K562 (cell line): ENCODE measurements at regions not wholly inside any gene's neighbourhood (a gene's known extent, or its start where the extent isn't known, plus 50 kb on each side); places are given as distances from the start of the nearest gene placed in this dataset.

Experiments used
- ATAC-seq: fragments of 200-7000 bp; cut with Tn5 transposase; 3 replicates; pipeline ENCODE4 v1.9.1; 2020; ENCODE audit warnings: moderate library complexity
- BruUV-seq: library from RNA; stranded (reverse); fragments of 400-500 nt; replicated peaks from 2 replicates; lab custom pipeline; 2021; lab: Mats Ljungman, UMichigan
- CTCF ChIA-PET: fragments of 300-600 bp; formaldehyde crosslinking; extraction: SDS; loops from one replicate; lab custom pipeline; 2021; ENCODE audit warnings: low intra/inter-chr PET ratio; lab: Yijun Ruan, JAX
- POLR2A ChIA-PET: fragments of 300-600, 350-650 bp; sonication (Branson Sonifier 250); formaldehyde crosslinking; extraction: SDS; loops from one replicate; lab custom pipeline; 2021; ENCODE audit warnings: antibody characterized with exemption, inconsistent platforms; lab: Yijun Ruan, JAX
- DNase-seq, 4 experiments: peaks; one replicate each; pipeline versions ENCODE4 v3.0.0 to v3.0.0-alpha.2; 2011 to 2018; ENCODE audit warnings: low spot score in 3 of 4, mixed read lengths in 3 of 4; ENCODE audit errors: extremely low read depth in 1 of 4
- FAIRE-seq: peaks from 2 replicates; lab custom pipeline; 2011; peaks lifted over from hg19 to GRCh38; lab: Jason Lieb, UNC
- H2AFZ ChIP-seq: 2 replicates; pipeline ENCODE4 v1.6.0; 2011; ENCODE audit warnings: low read depth, low read length, control low read depth, inconsistent platforms
- H3K27ac ChIP-seq: fragments of 200-600 bp; 3 replicates; pipeline ENCODE4 v1.8.0; 2011; ENCODE audit warnings: low read depth, mild to moderate bottlenecking, control low read depth, inconsistent platforms, low read length, moderate library complexity, mixed read lengths; ENCODE audit errors: extremely low read depth
- H3K27me3 ChIP-seq, 2 experiments: fragments of 300-600 bp in 1 of 2; 2 replicates in 1 of 2; 3 replicates in 1 of 2; pipeline versions ENCODE4 v1.6.0 to v1.8.0; 2011; ENCODE audit warnings: inconsistent platforms in 2 of 2, low read length in 2 of 2, mild to moderate bottlenecking in 1 of 2, mixed read lengths in 1 of 2, moderate library complexity in 1 of 2; ENCODE audit not compliant: control insufficient read depth in 2 of 2, insufficient read depth in 2 of 2
- H3K36me3 ChIP-seq: fragments of 300-600 bp; 3 replicates; pipeline ENCODE4 v1.8.0; 2011; ENCODE audit warnings: mild to moderate bottlenecking, low read length, inconsistent platforms; ENCODE audit not compliant: control insufficient read depth, insufficient read depth
- H3K4me1 ChIP-seq, 2 experiments: fragments of 200-600 bp in 1 of 2; replicated peaks in 1 of 2; 2 replicates in 1 of 2; 3 replicates in 1 of 2; pipeline versions ENCODE4 v1.5.1 to v1.8.0; 2011; ENCODE audit warnings: inconsistent platforms in 2 of 2, low read length in 2 of 2, mild to moderate bottlenecking in 1 of 2, mixed read lengths in 1 of 2, moderate library complexity in 1 of 2; ENCODE audit not compliant: control insufficient read depth in 2 of 2, insufficient read depth in 2 of 2
- H3K4me2 ChIP-seq: 2 replicates; pipeline ENCODE4 v1.6.1; 2011; ENCODE audit warnings: low read length, control low read depth, inconsistent platforms, mixed read lengths; ENCODE audit not compliant: insufficient read depth
- H3K4me3 ChIP-seq: fragments of 200-600 bp; sonication (generic), shearing (Covaris generic); 2 replicates; pipeline ENCODE4 v1.5.1; 2016; ENCODE audit warnings: control low read depth, inconsistent platforms
- H3K79me2 ChIP-seq: fragments of 200-600 bp; 3 replicates; pipeline ENCODE4 v1.8.0; 2011; ENCODE audit warnings: low read length, inconsistent platforms; ENCODE audit not compliant: control insufficient read depth, insufficient read depth
- H3K9ac ChIP-seq, 2 experiments: 2 replicates each; pipeline versions ENCODE4 v1.6.0 to v1.6.1; 2011; ENCODE audit warnings: low read depth in 2 of 2, low read length in 2 of 2, control low read depth in 1 of 2, inconsistent platforms in 1 of 2, mild to moderate bottlenecking in 1 of 2, mixed read lengths in 1 of 2; ENCODE audit not compliant: insufficient read depth in 1 of 2
- H3K9me1 ChIP-seq: one replicate; pipeline ENCODE4 v1.6.0; 2011; ENCODE audit warnings: inconsistent platforms, mild to moderate bottlenecking, low read length, moderate library complexity; ENCODE audit not compliant: control insufficient read depth, insufficient read depth
- H3K9me3 ChIP-seq: replicated peaks from 2 replicates; pipeline ENCODE4 v1.5.1; 2011; ENCODE audit warnings: low read depth, low read length, inconsistent platforms; ENCODE audit not compliant: control insufficient read depth, insufficient read depth
- H4K20me1 ChIP-seq: replicated peaks from 2 replicates; pipeline ENCODE4 v1.6.1; 2011; ENCODE audit warnings: low read length, inconsistent platforms, mixed read lengths; ENCODE audit not compliant: control insufficient read depth, insufficient read depth
- ARID1B ChIP-seq: fragments of 450-650 bp; IDR thresholded peaks from 2 replicates; pipeline ENCODE4 v1.6.1; 2016; ENCODE audit warnings: antibody characterized with exemption, mild to moderate bottlenecking, inconsistent platforms
- BHLHE40 ChIP-seq: IDR thresholded peaks from 2 replicates; pipeline ENCODE4 v1.6.1; 2011; ENCODE audit warnings: low read length, improper control_type of control experiment
- FOXJ3 ChIP-seq: sonication (generic); formaldehyde crosslinking; IDR thresholded peaks from 2 replicates; pipeline ENCODE4 v1.4.0; 2020; ENCODE audit warnings: mild to moderate bottlenecking, missing genetic modification reagents
- MECOM ChIP-seq: fragments of 250-450 bp; sonication (Bioruptor Pico); IDR thresholded peaks from 2 replicates; pipeline ENCODE4 v1.8.0; 2022; ENCODE audit warnings: inconsistent platforms
- PRPF4 ChIP-seq: fragments of 200-400 bp; formaldehyde crosslinking; IDR thresholded peaks from one replicate; pipeline ENCODE4 v1.6.1; 2017; ENCODE audit warnings: low read length, low read depth, mild to moderate bottlenecking; ENCODE audit not compliant: insufficient read depth, poor library complexity, severe bottlenecking
- PYGO2 ChIP-seq: fragments of 450-650 bp; IDR thresholded peaks from 2 replicates; pipeline ENCODE4 v1.6.1; 2016; ENCODE audit warnings: mild to moderate bottlenecking, missing genetic modification characterization, moderate library complexity, missing compliant biosample characterization
- RFX1 ChIP-seq: fragments of 450-650 bp; IDR thresholded peaks from 2 replicates; pipeline ENCODE4 v1.6.1; 2016; ENCODE audit warnings: mild to moderate bottlenecking, moderate library complexity
- SIN3A ChIP-seq, 2 experiments: fragments of 150-350 bp in 1 of 2; IDR thresholded peaks; 2 replicates each; pipeline ENCODE4 v1.6.1; 2011 to 2016; ENCODE audit warnings: borderline replicate concordance in 2 of 2, low read depth in 2 of 2, low read length in 2 of 2, mild to moderate bottlenecking in 2 of 2, moderate library complexity in 2 of 2; ENCODE audit not compliant: control insufficient read depth in 1 of 2
- SRF ChIP-seq, 2 experiments: fragments of 250-450, 450-650 bp in 1 of 2; sonication (Bioruptor Pico) in 1 of 2; sonication (generic) in 1 of 2; formaldehyde crosslinking; IDR thresholded peaks; 2 replicates each; pipeline versions ENCODE4 v1.5.0 to v1.5.1; 2020 to 2022; ENCODE audit warnings: mild to moderate bottlenecking in 1 of 2, missing genetic modification reagents in 1 of 2
- TAF1 ChIP-seq: IDR thresholded peaks from 2 replicates; pipeline ENCODE4 v1.6.1; 2011; ENCODE audit warnings: mild to moderate bottlenecking, low read length, moderate library complexity; ENCODE audit not compliant: insufficient read depth, control insufficient read depth, severe bottlenecking; ENCODE audit errors: extremely low read depth
- ZNF121 ChIP-seq: sonication (generic); formaldehyde crosslinking; conservative IDR thresholded peaks from 2 replicates; pipeline ENCODE4 v1.8.0; 2022; ENCODE audit warnings: missing genetic modification reagents
- ZNF79 ChIP-seq: fragments of 250-450 bp; sonication (Bioruptor Pico); IDR thresholded peaks from 2 replicates; pipeline ENCODE4 v1.4.0; 2020; ENCODE audit warnings: low read depth, mild to moderate bottlenecking, moderate library complexity
- WGBS: fragments of 100-300 bp; shearing (Covaris generic); methylation state at CpG from one replicate; pipeline ENCODE4 v1.1.6; 2016; ENCODE audit warnings: low coverage, mixed read lengths; ENCODE audit not compliant: insufficient coverage; ENCODE audit errors: missing lambda C conversion rate; 5-methylcytosine and 5-hydroxymethylcytosine counted together
- in situ Hi-C: fragments of 300-500 bp; cut with MboI; formaldehyde crosslinking; loops from 4 replicates; pipeline ENCODE4 v1.15.0; 2018; ENCODE audit warnings: inconsistent platforms, mixed read lengths
- intact Hi-C: fragments of 100-400 bp; cut with micrococcal nuclease; formaldehyde crosslinking; loops from 2 replicates; pipeline ENCODE4 v1.14.2; 2022
- TF ChIP-seq, protein P1 (sequence below), 2 experiments: fragments of 450-650 bp; formaldehyde crosslinking in 1 of 2; IDR thresholded peaks; 2 replicates each; pipeline versions ENCODE4 v1.4.0 to v1.6.1; 2014 to 2020; ENCODE audit warnings: mild to moderate bottlenecking in 2 of 2, borderline replicate concordance in 1 of 2, low read depth in 1 of 2

GRCh38 chrX:40149286-40150175, 51.8 kb upstream of the BCOR start:
- Histone ChIP-seq H3K79me2 (peaks cover 58% of the 10 kb centered on the region), H3K27me3 (no peaks in the 10 kb centered on the region), H3K9ac (peak overlapping the region; percentile 61 to 79; a peak in 3 of 4 replicates), H3K27ac (peak overlapping the region; percentile 83), H3K9me3 (no peaks in the 10 kb centered on the region), H3K9me1 (no peaks in the 10 kb centered on the region), H3K4me1 (peaks cover 46 to 92% of the 10 kb centered on the region in 2 experiments), H3K4me2 (0 out of 2 replicates have a peak overlapping the region, but pooled peaks have one; percentile 72), H3K36me3 (no peaks in the 10 kb centered on the region), H2AFZ (no peak overlapping the region), H4K20me1 (no peaks in the 10 kb centered on the region), H3K4me3 (no peak overlapping the region)
- BruUV-seq: no TSS peak
- ChIA-PET CTCF (no interaction called here), POLR2A (interaction anchor here (0.6 to 2.8 kb wide), 5 partner anchors 39 to 834 kb away, joined by 3 to 12 read pairs (median 4); partner anchors contain the start of gene BCOR)
- in situ Hi-C loops: loop anchor here (10.0 kb wide), 1 partner anchor 45 kb away; no protein-coding TSS in a partner anchor
- no peak for FAIRE-seq
- WGBS: 69% methylated on average over 17 of the region's 17 CpGs
- no peak for ATAC-seq
- DNase-seq: no peak
- intact Hi-C loops: loop anchor here (2.0 kb wide), 1 partner anchor 17 kb away; no protein-coding TSS in a partner anchor
- TF ChIP-seq ARID1B (no peak), TAF1 (no peak), MECOM (CRISPR knock-in tag) (no peak), SRF (CRISPR knock-in tag; IDR thresholded peaks at IDR 0.05) (no peak), PYGO2 (no peak), BHLHE40 (no peak), ZNF121 (CRISPR knock-in tag) (no peak), PRPF4 (no peak), RFX1 (no peak), SIN3A (IDR thresholded peaks at IDR 0.05; ENCODE audit: borderline replicate concordance in 2 of 2, control insufficient read depth in 1 of 2, low read depth in 2 of 2, low read length in 2 of 2) (no peak), FOXJ3 (CRISPR knock-in tag) (no peak), ZNF79 (no peak)
- TF ChIP-seq, protein P1, sequence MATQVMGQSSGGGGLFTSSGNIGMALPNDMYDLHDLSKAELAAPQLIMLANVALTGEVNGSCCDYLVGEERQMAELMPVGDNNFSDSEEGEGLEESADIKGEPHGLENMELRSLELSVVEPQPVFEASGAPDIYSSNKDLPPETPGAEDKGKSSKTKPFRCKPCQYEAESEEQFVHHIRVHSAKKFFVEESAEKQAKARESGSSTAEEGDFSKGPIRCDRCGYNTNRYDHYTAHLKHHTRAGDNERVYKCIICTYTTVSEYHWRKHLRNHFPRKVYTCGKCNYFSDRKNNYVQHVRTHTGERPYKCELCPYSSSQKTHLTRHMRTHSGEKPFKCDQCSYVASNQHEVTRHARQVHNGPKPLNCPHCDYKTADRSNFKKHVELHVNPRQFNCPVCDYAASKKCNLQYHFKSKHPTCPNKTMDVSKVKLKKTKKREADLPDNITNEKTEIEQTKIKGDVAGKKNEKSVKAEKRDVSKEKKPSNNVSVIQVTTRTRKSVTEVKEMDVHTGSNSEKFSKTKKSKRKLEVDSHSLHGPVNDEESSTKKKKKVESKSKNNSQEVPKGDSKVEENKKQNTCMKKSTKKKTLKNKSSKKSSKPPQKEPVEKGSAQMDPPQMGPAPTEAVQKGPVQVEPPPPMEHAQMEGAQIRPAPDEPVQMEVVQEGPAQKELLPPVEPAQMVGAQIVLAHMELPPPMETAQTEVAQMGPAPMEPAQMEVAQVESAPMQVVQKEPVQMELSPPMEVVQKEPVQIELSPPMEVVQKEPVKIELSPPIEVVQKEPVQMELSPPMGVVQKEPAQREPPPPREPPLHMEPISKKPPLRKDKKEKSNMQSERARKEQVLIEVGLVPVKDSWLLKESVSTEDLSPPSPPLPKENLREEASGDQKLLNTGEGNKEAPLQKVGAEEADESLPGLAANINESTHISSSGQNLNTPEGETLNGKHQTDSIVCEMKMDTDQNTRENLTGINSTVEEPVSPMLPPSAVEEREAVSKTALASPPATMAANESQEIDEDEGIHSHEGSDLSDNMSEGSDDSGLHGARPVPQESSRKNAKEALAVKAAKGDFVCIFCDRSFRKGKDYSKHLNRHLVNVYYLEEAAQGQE (IDR thresholded peaks at IDR 0.05; ENCODE audit: borderline replicate concordance): no peak
- TF ChIP-seq, protein P1 (CRISPR knock-in tag; IDR thresholded peaks at IDR 0.05; ENCODE audit: low read depth): no peak
